HG02798 (cell line): ENCODE measurements at regions not wholly inside any gene's neighbourhood (a gene's known extent, or its start where the extent isn't known, plus 50 kb on each side); places are given as distances from the start of the nearest gene placed in this dataset.

Experiments used
- ATAC-seq: cut with Tn5 transposase; IDR thresholded peaks from one replicate; pipeline ENCODE4 v1.9.1; 2021; ENCODE audit warnings: mild to moderate bottlenecking; ENCODE audit not compliant: unreplicated experiment, poor library complexity

- ATAC-seq = no peak
Measured at GRCh38 chr13:107834717-107835116, 380.6 kb downstream of the LIG4 start.

DNA sequence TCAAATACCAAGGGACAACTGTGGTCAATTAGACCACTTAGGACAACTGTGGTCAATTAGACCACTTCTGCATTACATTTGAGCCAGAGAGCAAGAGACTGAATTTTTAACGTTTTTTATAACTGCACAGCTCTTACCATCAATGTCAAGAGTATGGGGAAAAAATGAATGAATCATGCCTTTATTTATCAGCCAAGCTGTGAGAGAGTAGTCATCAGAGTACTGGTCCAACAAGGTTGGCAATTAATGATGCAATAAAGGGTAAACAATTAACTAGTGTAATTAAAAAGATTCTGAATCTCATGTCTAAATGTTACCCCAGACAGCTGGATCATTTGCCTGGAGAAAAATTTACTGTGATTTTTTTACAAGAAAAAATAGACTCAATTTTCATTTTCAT, 381.1 kb downstream of the LIG4 start:
- no peak for ATAC-seq

- no peak for ATAC-seq
Measured at GRCh38 chr13:107832500-107833100, 382.7 kb downstream of the LIG4 start.

- ATAC-seq = no peak
Measured at GRCh38 chr13:107830804-107831203, 384.5 kb downstream of the LIG4 start.

GRCh38 chr13:107827840-107828549, 387.3 kb downstream of the LIG4 start:
- no peak for ATAC-seq

- ATAC-seq = no peak
Measured at GRCh38 chr13:107824635-107825034, 390.7 kb downstream of the LIG4 start.

GRCh38 chr13:107822006-107822405, 393.3 kb downstream of the LIG4 start:
- ATAC-seq = no peak

DNA sequence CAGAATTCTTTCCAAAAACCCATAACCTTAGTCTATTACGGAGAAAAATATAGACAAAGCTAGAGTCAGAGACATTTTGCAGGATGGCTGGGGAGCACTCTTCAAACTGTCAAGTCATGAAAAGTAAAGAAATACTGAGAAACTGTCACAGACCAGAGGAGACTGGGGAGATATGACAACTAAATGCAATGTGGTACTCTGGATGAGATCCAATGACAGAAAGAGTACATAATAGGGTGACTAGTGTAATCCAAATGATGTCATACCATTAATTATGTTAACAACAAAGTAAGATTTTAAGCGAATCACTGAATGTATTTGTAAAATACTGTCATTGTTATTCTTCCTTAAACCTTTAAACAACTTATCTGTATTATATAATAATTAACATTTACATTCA, 393.8 kb downstream of the LIG4 start:
- no peak for ATAC-seq

DNA sequence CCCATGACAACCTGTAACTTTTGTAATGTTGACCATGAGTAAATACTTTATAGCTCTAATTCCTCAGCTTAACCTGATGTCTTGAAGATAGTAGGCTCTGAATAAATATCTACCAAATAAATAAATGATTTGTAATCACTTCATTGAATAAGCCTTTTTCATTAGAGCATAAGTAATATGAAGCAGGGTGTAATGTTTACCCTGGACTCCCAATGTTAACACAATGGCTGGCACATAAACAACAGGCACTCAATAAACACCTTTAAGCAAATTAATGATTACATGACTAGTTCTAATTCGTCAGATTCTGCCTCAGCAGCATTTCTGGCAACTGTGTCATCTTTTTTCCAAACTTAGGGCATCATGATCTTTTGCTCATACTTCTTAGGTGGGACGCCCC, 396.3 kb downstream of the LIG4 start:
- no peak for ATAC-seq

GRCh38 chr13:107817647-107818287, 397.6 kb downstream of the LIG4 start:
- ATAC-seq = no peak

DNA sequence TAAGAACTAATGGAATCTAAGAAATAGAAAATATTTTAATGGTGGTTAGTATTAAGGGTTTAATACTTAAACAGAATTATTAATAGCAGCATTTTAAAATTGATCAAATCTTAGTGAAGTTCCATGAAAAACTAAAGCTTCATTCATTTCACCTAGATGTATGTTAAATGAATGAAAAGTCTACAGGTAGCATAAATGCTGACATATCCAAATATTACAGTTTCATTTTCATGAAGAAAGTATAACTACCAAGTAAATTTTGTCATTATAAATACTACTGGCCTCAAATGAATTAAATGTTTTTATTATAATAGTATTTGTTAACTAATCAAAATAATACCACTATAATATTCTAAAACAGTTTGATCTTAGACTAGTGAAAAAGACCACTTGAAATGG, 403.3 kb downstream of the LIG4 start:
- no peak for ATAC-seq

- ATAC-seq = no peak
Measured at GRCh38 chr13:107811233-107812013, 403.9 kb downstream of the LIG4 start.

DNA sequence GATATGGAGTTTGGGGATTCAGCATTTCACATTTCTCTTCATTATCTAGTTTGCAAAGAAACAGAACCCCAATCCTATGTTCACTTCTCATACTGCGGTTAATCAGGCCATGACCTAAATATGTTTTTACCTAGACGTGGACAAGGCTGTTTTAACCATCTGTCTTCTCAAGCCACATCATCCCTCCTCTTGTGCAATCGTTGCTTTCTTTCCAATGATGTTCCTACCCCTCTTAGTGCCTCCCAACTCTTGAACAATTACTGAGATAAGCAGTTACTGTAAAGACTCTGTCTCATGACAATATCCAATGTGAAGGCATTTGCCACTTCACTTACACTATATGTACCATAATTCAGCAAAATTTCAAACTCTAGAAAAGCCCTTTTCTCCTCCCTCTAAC, 406.2 kb downstream of the LIG4 start:
- ATAC-seq = no peak

GRCh38 chr13:107808389-107808788, 406.9 kb downstream of the LIG4 start:
- no peak for ATAC-seq

- ATAC-seq = no peak
Measured at GRCh38 chr13:107807306-107808073, 407.8 kb downstream of the LIG4 start.

DNA sequence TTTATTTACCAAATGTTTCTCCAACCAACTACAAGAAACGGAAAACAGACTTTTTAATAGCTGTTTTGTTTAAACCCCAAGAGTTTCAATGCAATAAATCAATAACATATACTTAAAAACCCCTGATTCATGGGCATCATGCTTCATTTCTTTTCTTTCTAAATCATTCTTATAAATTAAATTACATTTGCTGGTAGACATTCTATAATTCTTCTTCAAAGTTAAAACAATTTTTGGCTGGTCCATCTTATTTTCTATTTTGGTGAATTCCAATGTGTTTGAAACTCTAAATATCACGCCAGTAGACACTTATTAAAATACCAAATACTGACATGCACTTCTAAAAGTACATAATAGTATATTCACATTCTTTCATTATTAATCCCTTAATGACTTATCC, 408.6 kb downstream of the LIG4 start:
- no peak for ATAC-seq

DNA sequence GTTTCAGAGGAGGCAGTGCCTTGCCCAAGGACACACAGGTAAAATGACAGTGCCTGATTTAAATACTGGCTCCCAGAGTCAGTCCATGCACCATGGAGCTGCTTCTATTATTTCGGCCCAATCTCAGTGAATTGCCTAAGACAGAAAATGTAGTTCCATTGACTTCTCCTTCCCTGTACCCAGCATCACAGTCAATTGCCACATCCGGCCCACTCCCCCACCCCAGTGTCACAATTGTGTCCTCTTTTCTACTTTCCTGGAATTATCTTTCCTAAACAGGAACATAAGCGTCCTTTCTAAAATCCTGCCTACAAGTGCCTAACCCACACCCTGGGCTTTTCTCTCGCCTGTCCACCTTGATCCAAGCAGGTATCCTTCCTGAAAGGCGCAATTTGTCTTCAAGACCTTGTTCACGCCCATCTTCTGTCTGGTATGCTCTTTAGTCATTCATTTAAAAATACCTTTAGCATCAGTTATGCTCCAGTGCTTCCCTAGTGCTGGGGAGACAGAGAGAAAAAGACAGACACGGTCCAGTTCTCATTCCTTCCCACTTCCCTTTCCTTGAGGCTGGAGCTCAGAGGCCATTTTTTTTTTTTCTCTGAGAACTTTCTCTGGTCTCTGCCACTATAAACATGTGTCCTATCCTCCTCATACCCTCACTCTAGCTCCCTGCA, 411.4 kb downstream of the LIG4 start:
- no peak for ATAC-seq

- ATAC-seq = no peak
Measured at GRCh38 chr13:107801621-107802020, 413.7 kb downstream of the LIG4 start.

- ATAC-seq = no peak
Measured at GRCh38 chr13:107799001-107799400, 416.3 kb downstream of the LIG4 start.

DNA sequence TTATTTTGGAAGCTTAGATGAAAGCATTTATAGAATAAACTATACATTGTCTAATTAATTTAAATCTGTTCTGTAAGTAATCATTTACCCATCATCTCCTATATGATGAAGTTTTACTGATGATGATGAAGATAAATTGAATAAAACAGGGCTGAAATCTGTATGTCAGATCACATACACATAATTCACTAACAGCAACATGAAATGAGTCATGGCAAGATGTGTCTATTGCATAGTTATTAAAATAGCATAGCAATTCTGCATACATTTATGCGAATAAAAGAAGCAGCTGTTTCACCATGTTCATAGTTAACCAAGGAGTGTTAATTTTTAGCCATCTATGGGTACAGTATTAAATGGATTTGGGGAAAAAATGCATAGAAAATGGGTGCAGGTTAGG, 424.9 kb downstream of the LIG4 start:
- no peak for ATAC-seq
